Left forelimb (tissue), 1 donor: ENCODE measurements at regions not wholly inside any gene's neighbourhood (a gene's known extent, or its start where the extent isn't known, plus 50 kb on each side); places are given as distances from the start of the nearest gene placed in this dataset.

Experiments used
- DNase-seq: peaks from one replicate; pipeline ENCODE4 v3.0.0-alpha.2; 2018; ENCODE audit warnings: low spot score

DNA sequence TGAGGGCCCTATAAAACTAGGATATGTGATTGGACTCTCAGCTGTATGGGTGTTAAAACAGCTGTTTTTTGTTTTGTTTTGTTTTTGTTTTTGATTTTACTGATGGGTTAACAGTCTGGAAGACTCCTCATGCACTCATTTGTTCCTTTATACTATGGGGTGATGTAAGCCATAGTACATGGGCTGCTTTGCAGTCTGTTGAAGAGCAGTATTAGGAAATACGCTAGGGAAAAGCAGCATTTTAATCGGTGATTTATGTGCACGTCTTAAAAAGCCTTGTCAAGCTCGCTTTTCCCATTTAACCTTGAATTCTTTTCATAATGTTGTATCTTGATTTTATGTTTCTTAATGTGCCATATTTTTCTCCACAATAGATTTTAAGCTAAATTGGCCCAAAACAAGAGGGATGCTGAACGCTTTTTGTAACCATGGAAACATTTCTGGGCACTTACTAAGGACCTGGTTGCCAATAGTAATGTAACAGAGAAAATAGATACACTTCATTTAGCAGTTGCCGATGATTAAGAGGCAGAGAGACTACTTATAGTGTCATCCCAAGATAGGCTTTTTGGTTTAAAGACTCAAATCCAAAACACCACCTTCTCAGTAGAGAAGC is 244.0 kb downstream of the SNAPC1 start:
- no peak for DNase-seq

GRCh38 chr14:62015243-62015642 is 253.0 kb downstream of the SNAPC1 start:
- no peak for DNase-seq

DNA sequence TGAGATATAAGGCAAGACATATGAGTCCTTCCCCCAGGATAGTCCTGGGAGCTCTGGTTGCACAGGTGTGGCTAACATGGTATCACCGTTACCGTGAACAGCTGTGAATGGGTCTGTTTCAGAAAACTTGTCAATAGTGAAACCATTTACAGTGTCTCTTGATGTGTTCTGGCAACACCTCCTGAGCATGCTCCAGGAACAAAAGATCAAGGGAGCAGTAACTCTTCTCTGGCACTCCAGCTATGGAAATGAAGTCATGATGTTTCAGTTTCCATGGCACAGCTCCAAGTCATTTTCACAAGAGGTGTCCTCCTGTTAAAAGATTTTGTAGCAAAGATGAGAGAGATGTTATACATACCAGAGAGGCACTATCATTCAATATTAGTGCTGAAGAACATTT is 253.7 kb downstream of the SNAPC1 start:
- no peak for DNase-seq

- DNase-seq: no peak
Measured at GRCh38 chr14:62017651-62018230, 255.5 kb downstream of the SNAPC1 start.

DNA sequence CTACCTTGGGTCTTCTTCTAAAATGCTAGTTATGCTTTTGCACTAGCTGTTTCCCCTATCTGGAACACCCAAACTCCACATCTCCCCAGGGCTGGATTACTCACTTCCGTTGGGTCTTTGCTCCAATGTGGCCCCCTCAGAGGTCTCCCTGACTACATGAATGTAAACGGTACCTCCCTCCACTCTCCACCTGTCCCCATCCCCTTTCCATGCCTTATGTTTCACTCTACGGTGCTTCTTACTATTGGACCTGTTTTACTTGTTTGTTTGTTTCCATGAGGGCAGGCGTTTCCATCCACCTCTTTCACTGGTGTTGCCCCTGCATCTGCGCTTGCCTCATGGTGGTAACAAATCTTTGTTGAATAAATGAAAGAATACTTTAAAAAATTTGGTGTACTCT is 256.4 kb downstream of the SNAPC1 start:
- no peak for DNase-seq

DNA sequence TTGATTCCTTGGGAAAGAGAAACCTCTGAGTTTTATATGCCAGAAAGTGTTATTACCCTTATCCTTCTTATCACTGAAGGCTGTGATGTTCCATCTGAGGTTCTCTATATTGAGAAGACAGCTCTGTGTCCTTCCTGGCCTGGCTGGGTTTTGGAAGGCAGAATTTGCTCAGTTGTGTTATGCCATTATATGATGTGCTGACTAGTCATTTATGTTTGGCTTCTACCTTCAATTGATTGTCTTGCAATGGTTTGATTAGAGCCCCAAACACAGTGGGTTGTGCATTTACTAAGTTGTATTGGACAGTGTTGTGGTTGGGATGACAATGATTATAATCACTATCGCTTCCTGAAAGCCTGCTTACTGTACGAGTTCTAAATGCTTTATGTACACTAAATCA is 265.7 kb downstream of the SNAPC1 start:
- DNase-seq: no peak

DNA sequence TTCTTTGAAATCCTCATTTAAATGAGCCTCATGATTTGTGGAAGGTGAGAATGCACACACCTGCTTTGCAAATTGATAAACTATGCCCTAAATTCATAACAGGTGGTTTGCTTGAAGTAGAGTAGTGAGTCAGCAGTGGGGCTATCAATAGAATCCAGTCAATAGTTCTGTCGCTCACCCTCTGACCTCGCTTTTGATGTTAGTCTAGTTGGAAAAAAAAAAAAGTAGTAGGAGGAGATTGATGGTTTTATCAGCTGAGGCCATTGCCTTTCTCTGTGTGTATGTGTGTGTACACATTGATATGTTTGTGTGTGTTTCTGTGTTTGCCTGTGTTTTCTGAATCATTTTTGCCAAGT is 267.3 kb downstream of the SNAPC1 start:
- DNase-seq: no peak

- no peak for DNase-seq
Measured at GRCh38 chr14:62030387-62030786, 268.2 kb downstream of the SNAPC1 start.

DNA sequence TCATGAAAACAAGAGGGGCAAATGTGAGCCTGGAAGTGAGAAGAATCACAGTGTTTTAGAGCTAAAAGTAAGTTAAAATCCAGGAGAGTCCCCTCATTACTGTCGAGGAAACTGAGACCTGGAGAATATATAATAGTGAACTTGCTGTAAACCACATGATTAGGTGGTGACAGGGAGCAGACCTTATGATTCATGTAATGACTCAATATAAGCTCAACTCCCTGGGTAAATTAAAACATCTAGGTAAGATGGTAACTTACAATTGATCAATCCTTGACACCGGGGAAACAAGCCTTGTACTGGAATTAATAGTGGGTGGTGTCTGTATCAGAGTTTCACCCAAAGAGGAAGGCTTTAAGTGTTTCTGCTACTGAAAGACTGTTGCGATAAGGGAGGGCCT is 269.3 kb downstream of the SNAPC1 start:
- DNase-seq: no peak

- no peak for DNase-seq
Measured at GRCh38 chr14:62053188-62053587, 291.0 kb downstream of the SNAPC1 start.

DNA sequence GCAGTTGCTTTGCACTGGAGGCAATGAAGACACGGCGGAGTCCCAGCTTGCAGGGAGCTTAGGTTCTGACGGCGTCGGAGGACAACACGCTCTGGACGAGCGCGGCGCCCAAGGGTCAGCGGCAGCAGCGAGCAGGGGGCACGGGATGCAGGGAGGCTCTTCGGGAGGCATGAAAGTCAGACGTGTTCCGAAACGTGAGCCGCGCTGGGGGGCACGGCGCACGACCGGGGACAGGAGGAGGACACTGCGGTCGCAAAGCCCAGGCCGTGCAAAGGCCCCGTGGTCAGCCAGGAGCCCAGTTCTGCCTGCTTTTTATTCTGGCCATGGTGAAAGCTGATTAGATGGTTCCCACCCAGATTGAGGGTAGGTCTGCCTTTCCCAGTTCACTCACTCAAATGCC is 294.6 kb downstream of the SNAPC1 start:
- no peak for DNase-seq

DNA sequence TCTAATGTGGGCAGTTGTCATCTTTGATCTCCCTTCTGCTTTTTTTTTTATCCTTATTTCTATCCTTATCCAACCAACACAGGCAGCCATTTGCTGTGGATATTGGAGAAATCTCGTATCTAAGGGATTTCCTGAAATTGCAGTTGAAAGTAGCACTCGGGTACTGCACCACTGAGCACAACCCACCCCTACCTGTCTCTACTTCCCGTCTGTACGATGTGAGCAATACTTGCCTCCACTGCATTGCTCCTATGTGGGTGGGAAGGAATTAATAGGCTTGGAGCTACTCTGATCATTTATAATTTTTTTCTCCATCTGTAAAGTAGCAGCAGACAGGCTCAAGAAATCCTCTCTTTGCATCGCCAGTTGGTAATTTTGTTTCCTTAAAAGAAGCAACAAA is 300.4 kb downstream of the SNAPC1 start:
- DNase-seq: no peak

GRCh38 chr14:62064751-62065323 is 302.6 kb downstream of the SNAPC1 start:
- DNase-seq: no peak

- no peak for DNase-seq
Measured at GRCh38 chr14:62066304-62066703, 304.1 kb downstream of the SNAPC1 start.

DNA sequence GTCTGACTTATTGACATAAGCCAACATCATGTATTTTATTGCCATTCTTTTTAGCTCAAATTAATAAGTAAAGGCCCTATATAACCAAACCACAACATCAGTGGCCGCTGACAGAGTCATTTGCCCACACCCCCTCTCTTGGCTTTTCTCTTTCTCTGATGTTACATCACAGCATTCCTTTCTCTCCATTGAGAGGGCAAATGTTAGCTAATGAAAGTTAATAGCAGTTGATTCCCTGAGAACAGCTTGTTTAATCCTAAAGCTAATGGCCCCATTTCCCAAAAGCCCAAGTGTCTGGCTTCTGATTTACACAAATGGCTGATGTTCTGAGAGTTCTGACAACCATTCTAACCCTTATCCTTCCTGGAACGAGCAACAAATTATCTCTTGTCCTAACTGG is 308.8 kb downstream of the SNAPC1 start:
- DNase-seq: no peak

- no peak for DNase-seq
Measured at GRCh38 chr14:62076368-62076767, 314.1 kb downstream of the SNAPC1 start.

GRCh38 chr14:62076825-62077605 is 314.8 kb downstream of the SNAPC1 start:
- DNase-seq: no peak

- no peak for DNase-seq
Measured at GRCh38 chr14:62077676-62078261, 315.5 kb downstream of the SNAPC1 start.

- no peak for DNase-seq
Measured at GRCh38 chr14:62079038-62079437, 316.8 kb downstream of the SNAPC1 start.

GRCh38 chr14:62081012-62081612 is 318.9 kb downstream of the SNAPC1 start:
- no peak for DNase-seq

GRCh38 chr14:62081951-62082350 is 319.7 kb downstream of the SNAPC1 start:
- no peak for DNase-seq

- no peak for DNase-seq
Measured at GRCh38 chr14:62082779-62083178, 320.6 kb downstream of the SNAPC1 start.
